H1 (cell line): ENCODE measurements at regions not wholly inside any gene's neighbourhood (a gene's known extent, or its start where the extent isn't known, plus 50 kb on each side); places are given as distances from the start of the nearest gene placed in this dataset.

Experiments
- CHD2 ChIP-seq: IDR thresholded peaks from 2 replicates; pipeline ENCODE4 v1.6.1; 2012; ENCODE audit warnings: low read length, improper control_type of control experiment
- EP300 ChIP-seq, 2 experiments: IDR thresholded peaks; 1 replicate in 1 of 2; 2 replicates in 1 of 2; pipeline ENCODE4 v1.6.1; 2011 to 2012; ENCODE audit warnings: low read depth in 2 of 2, low read length in 2 of 2, mild to moderate bottlenecking in 2 of 2, borderline replicate concordance in 1 of 2, inconsistent platforms in 1 of 2, moderate library complexity in 1 of 2
- EZH2 ChIP-seq: fragments of 200-600 bp; sonication (generic); IDR thresholded peaks from 2 replicates; pipeline ENCODE4 v1.7.1; 2012; ENCODE audit warnings: low read depth, mild to moderate bottlenecking, moderate library complexity, low read length, inconsistent platforms; ENCODE audit not compliant: severe bottlenecking
- HDAC6 ChIP-seq: IDR thresholded peaks from one replicate; pipeline ENCODE4 v1.7.1; 2012; ENCODE audit warnings: low read depth, mild to moderate bottlenecking, inconsistent platforms, low read length, moderate library complexity
- POLR2A ChIP-seq, 2 experiments: IDR thresholded peaks; 1 replicate in 1 of 2; 2 replicates in 1 of 2; pipeline ENCODE4 v1.6.1; 2011; ENCODE audit warnings: low read depth in 2 of 2, low read length in 2 of 2, mild to moderate bottlenecking in 2 of 2; ENCODE audit errors: control extremely low read depth in 1 of 2
- POLR2AphosphoS5 ChIP-seq: IDR thresholded peaks from 2 replicates; pipeline ENCODE4 v1.6.1; 2011; ENCODE audit warnings: low read depth, low read length
- RNF2 ChIP-seq: fragments of 200-900, 300-1000 bp; sonication (generic); IDR thresholded peaks from 2 replicates; pipeline ENCODE4 v1.7.1; 2016; ENCODE audit warnings: borderline replicate concordance, low read depth, mild to moderate bottlenecking, antibody characterized with exemption, low read length; ENCODE audit not compliant: poor library complexity, severe bottlenecking; ENCODE audit errors: missing control alignments
- SIN3A ChIP-seq, 2 experiments: IDR thresholded peaks in 1 of 2; conservative IDR thresholded peaks in 1 of 2; 2 replicates each; pipeline ENCODE4 v1.6.1; 2011 to 2012; ENCODE audit warnings: low read length in 2 of 2, improper control_type of control experiment in 1 of 2, low read depth in 1 of 2, mild to moderate bottlenecking in 1 of 2
- SP1 ChIP-seq: IDR thresholded peaks from 2 replicates; pipeline ENCODE4 v1.6.1; 2011; ENCODE audit warnings: low read depth, low read length
- ZNF274 ChIP-seq: IDR thresholded peaks from 2 replicates; pipeline ENCODE4 v1.7.0; 2012; ENCODE audit warnings: low read length, borderline replicate concordance; ENCODE audit errors: extremely low read depth
- TF ChIP-seq, protein P1 (sequence below), 3 experiments: IDR thresholded peaks; 1 replicate in 2 of 3; 2 replicates in 1 of 3; pipeline versions ENCODE4 v1.5.1 to v1.6.1; 2011; ENCODE audit warnings: low read length in 3 of 3, mild to moderate bottlenecking in 3 of 3, inconsistent platforms in 2 of 3, low read depth in 1 of 3, moderate library complexity in 1 of 3; ENCODE audit not compliant: insufficient read depth in 1 of 3; ENCODE audit errors: control extremely low read depth in 1 of 3
- TF ChIP-seq, protein P2 (sequence below): fragments of 300-600 bp; sonication (generic); IDR thresholded peaks from 2 replicates; pipeline ENCODE4 v1.7.1; 2012; ENCODE audit warnings: low read length, moderate library complexity, mild to moderate bottlenecking, inconsistent platforms; ENCODE audit not compliant: insufficient replicate concordance
- TF ChIP-seq, protein P3 (sequence below): IDR thresholded peaks from 2 replicates; pipeline ENCODE4 v1.6.1; 2012; ENCODE audit warnings: inconsistent platforms

DNA sequence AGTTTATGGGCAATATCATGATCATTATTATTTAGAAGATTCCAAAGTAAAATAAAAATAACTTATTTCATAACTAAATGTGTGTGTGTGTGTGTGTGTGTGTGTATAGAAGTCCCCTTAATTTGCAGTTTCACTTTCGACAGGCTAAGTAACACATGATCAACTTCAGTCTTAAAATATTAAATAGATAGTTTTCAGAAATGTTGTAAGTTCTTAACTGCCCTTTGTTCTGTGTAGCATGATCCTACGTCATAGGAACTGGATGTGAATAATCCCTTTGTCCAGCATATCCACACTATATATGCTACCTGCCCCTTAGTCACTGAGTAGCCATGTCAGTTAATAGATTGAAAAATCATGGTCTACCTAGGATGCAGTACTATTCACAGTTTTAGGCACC is 1863.5 kb upstream of the PCDH20 start:
- TF ChIP-seq EZH2 = no peak
- TF ChIP-seq, protein P1, sequence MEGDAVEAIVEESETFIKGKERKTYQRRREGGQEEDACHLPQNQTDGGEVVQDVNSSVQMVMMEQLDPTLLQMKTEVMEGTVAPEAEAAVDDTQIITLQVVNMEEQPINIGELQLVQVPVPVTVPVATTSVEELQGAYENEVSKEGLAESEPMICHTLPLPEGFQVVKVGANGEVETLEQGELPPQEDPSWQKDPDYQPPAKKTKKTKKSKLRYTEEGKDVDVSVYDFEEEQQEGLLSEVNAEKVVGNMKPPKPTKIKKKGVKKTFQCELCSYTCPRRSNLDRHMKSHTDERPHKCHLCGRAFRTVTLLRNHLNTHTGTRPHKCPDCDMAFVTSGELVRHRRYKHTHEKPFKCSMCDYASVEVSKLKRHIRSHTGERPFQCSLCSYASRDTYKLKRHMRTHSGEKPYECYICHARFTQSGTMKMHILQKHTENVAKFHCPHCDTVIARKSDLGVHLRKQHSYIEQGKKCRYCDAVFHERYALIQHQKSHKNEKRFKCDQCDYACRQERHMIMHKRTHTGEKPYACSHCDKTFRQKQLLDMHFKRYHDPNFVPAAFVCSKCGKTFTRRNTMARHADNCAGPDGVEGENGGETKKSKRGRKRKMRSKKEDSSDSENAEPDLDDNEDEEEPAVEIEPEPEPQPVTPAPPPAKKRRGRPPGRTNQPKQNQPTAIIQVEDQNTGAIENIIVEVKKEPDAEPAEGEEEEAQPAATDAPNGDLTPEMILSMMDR (IDR thresholded peaks at IDR 0.05; ENCODE audit: control extremely low read depth in 1 of 3, insufficient read depth in 1 of 3, low read depth in 1 of 3, low read length in 3 of 3) = no peak
- TF ChIP-seq ZNF274 = no peak
- TF ChIP-seq, protein P2, sequence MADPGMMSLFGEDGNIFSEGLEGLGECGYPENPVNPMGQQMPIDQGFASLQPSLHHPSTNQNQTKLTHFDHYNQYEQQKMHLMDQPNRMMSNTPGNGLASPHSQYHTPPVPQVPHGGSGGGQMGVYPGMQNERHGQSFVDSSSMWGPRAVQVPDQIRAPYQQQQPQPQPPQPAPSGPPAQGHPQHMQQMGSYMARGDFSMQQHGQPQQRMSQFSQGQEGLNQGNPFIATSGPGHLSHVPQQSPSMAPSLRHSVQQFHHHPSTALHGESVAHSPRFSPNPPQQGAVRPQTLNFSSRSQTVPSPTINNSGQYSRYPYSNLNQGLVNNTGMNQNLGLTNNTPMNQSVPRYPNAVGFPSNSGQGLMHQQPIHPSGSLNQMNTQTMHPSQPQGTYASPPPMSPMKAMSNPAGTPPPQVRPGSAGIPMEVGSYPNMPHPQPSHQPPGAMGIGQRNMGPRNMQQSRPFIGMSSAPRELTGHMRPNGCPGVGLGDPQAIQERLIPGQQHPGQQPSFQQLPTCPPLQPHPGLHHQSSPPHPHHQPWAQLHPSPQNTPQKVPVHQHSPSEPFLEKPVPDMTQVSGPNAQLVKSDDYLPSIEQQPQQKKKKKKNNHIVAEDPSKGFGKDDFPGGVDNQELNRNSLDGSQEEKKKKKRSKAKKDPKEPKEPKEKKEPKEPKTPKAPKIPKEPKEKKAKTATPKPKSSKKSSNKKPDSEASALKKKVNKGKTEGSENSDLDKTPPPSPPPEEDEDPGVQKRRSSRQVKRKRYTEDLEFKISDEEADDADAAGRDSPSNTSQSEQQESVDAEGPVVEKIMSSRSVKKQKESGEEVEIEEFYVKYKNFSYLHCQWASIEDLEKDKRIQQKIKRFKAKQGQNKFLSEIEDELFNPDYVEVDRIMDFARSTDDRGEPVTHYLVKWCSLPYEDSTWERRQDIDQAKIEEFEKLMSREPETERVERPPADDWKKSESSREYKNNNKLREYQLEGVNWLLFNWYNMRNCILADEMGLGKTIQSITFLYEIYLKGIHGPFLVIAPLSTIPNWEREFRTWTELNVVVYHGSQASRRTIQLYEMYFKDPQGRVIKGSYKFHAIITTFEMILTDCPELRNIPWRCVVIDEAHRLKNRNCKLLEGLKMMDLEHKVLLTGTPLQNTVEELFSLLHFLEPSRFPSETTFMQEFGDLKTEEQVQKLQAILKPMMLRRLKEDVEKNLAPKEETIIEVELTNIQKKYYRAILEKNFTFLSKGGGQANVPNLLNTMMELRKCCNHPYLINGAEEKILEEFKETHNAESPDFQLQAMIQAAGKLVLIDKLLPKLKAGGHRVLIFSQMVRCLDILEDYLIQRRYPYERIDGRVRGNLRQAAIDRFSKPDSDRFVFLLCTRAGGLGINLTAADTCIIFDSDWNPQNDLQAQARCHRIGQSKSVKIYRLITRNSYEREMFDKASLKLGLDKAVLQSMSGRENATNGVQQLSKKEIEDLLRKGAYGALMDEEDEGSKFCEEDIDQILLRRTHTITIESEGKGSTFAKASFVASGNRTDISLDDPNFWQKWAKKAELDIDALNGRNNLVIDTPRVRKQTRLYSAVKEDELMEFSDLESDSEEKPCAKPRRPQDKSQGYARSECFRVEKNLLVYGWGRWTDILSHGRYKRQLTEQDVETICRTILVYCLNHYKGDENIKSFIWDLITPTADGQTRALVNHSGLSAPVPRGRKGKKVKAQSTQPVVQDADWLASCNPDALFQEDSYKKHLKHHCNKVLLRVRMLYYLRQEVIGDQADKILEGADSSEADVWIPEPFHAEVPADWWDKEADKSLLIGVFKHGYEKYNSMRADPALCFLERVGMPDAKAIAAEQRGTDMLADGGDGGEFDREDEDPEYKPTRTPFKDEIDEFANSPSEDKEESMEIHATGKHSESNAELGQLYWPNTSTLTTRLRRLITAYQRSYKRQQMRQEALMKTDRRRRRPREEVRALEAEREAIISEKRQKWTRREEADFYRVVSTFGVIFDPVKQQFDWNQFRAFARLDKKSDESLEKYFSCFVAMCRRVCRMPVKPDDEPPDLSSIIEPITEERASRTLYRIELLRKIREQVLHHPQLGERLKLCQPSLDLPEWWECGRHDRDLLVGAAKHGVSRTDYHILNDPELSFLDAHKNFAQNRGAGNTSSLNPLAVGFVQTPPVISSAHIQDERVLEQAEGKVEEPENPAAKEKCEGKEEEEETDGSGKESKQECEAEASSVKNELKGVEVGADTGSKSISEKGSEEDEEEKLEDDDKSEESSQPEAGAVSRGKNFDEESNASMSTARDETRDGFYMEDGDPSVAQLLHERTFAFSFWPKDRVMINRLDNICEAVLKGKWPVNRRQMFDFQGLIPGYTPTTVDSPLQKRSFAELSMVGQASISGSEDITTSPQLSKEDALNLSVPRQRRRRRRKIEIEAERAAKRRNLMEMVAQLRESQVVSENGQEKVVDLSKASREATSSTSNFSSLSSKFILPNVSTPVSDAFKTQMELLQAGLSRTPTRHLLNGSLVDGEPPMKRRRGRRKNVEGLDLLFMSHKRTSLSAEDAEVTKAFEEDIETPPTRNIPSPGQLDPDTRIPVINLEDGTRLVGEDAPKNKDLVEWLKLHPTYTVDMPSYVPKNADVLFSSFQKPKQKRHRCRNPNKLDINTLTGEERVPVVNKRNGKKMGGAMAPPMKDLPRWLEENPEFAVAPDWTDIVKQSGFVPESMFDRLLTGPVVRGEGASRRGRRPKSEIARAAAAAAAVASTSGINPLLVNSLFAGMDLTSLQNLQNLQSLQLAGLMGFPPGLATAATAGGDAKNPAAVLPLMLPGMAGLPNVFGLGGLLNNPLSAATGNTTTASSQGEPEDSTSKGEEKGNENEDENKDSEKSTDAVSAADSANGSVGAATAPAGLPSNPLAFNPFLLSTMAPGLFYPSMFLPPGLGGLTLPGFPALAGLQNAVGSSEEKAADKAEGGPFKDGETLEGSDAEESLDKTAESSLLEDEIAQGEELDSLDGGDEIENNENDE = no peak
- TF ChIP-seq POLR2A (IDR thresholded peaks at IDR 0.05; ENCODE audit: control extremely low read depth in 1 of 2, low read depth in 2 of 2, low read length in 2 of 2) = no peak
- TF ChIP-seq SP1 = no peak
- no peak for TF ChIP-seq POLR2AphosphoS5
- no peak for TF ChIP-seq EP300 (IDR thresholded peaks at IDR 0.05; ENCODE audit: borderline replicate concordance in 1 of 2, low read depth in 2 of 2, low read length in 2 of 2)
- no peak for TF ChIP-seq CHD2
- TF ChIP-seq, protein P3, sequence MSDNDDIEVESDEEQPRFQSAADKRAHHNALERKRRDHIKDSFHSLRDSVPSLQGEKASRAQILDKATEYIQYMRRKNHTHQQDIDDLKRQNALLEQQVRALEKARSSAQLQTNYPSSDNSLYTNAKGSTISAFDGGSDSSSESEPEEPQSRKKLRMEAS = no peak
- TF ChIP-seq RNF2 = no peak
- no peak for TF ChIP-seq SIN3A (conservative IDR thresholded peaks at IDR 0.05 in 1 of 2, IDR thresholded peaks at IDR 0.05 in 1 of 2; ENCODE audit: low read depth in 1 of 2, low read length in 2 of 2)
- TF ChIP-seq HDAC6 = no peak
